ENCODE measurements at regions not wholly inside any gene's neighbourhood (a gene's known extent, or its start where the extent isn't known, plus 50 kb on each side); places are given as distances from the start of the nearest gene placed in this dataset.
"Not testable (repeated sequence)": the region's sequence is repeated elsewhere in the genome, so short reads cannot be mapped to it uniquely, and the experiment has no call there.

DNA sequence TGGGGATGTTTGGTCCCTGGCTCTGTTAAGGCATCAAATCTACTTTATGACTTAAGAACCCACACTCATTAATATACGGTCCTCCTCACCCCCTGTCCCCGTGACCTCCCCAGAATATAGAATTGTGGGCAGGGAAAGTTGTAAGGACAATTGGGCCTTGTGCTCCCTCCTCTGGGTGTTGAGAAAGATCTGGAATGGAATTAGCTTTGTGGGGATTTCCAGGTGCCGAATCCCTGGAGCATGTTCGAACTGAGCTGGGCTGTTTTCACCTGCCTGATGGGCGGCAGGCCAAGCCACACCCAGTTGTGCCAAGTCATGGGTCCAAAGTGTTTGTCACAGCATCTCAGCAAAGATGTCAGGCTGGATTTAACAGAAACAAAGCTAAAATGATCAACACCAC lies 349.3 kb upstream of the KLF3 start:
- no peak for DNase-seq

DNA sequence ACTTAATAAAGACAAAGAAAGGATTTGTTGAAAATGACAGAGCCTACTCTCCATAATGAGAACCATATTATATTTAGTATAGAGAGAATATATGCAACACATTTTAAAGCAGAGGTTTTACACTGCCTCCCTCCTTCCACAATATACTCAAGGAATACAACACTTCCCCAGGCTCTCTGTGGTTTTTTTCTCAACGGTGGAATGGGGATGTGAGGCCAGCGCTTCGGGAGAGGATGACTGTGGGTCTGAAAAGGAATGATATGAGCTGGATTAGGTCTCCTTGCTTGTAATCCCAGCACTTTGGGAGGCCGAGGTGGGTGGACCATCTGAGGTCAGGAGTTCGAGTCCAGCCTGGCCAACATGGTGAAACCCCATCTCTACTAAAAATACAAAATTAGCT lies 348.7 kb upstream of the KLF3 start:
- DNase-seq: no peak

DNA sequence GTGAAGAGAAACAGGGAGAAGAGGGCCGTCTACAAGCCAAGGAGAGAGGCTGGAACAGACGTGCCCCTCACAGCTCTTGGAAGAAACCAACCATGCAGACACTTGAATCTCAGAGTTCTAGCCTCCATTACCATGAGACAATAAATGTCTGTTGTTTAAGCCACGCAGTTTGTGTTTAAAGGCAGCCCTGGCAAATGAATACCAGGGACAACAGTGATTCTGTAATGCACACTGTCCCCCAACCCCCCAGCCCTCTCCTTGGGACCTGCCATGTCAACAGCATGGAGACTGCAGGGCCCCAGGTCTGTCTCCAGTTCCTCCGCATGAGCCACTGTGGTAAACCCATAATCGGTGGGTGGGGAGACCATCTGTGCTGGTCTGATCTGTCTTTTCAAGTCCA lies 348.0 kb upstream of the KLF3 start:
- DNase-seq: no peak

DNA sequence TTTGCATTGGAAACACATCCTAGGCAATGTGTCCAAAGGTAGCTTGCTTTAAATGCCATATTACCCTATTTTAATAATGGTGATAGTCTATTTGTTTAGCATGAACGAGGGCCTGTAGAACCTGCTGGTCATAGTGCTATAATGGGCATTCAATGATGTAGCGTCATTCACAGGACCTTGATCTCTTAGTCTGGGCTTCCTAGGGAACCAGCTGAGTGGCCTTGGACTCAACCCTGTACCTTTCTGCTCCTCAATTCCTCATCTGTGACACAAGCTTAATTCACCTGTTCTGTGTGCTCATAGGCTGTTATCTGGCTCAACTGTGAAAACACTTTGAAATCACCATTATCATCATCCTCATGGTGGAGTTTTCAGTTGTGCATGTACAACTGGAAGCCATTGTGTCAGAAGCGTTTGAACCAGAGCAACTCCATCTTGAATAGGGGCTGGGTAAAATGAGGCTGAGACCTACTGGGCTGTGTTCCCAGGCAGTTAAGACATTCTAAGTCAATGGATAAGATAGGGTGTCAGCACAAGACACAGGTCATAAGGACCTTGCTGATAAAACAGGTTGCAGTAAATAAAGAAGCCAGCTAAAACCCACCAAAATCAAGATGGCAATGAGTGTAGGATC lies 346.8 kb upstream of the KLF3 start:
- no peak for DNase-seq

DNA sequence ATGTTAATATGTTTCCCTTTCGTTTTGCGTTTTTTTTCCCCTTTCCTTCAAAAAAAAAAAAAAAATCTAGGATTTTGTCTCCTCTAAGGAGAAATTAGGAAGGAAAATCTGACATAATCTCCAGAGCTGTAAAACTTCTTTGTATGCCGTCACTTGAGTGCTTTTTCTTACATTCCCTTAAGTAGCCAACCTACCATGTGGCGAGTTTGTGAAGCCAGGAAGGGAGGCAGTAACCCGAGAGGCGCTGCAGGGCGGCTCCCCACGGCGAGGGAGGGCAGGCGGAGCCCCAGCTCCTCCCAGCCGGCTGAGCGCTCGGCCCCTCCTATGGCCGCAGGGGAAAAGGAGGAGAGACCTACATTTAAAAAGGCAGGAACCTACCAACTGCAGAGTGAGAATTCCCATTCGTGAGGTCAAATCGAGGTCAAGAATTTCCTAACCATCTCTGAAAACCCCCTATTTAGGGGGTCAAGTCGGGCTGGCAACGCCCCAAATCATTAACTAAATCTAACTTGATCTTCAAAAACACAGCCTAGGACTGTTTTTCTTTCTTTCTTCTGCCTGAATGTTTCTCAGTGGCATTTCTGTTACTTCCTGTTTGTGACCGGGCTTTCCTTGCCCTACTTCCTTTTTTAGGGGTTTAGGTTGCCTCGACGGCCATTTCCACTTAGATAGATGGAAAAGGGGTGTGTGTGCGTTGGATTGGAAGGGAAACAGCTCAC lies 345.1 kb upstream of the KLF3 start:
- DNase-seq: peak; percentile 84

DNA sequence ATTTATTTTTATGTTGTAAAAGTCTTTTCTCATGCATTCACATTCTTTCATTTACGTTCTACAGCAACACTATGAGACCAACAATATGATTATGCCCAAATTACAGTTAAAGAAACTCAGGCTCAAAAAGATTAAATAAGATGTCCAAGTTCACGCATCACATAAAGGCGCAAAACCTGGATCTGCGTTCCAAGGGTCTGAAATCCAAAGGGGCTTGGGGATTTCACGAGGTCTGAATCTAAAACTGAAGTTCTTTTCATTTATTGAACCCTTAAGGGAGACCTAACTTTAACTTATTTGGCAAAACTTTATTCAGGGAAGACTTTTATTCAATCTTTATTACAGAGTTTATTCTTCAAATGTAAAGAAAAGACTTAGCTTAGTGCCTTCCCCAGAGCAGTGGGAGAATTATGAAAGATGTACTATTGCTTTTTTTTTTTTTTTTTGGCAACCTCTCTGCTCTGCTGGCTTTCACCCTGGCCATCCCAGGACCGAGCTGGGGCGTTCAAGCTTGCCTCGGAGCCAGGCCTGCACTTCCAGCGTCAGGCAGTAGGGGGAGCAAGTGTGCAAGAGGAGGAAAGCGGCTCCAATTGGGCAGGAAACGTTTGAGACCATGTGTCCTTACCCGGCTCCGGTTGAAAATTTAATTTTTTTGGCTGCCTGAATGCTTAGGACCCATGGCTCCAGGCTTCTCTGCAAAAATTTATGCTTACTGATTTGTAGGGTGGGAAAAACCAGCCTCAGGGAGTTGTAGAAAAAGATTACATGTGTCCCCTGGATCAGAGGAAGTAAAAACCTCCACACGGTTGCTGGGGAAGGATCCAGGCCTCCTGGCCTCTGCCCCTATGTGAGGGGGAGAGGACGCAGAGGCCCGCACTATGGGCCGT lies 344.3 kb upstream of the KLF3 start:
- peak; percentile 100 for DNase-seq

DNA sequence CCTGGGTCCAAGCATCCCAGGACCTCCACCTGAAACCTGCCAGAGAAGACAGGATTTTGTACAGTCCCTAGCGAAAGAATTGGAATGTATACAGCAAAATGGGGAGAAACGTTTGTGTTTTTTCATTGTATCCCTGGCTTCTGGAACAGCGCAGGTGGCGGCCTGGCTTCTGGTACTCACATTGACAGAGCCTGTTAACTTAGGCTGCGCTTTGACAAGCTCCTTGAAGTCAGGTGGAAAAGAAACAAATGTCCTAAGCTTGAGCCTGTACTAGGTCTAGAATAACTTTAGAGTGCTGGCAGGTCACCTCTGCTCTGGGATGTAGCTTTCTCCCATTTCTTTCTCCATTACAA lies 343.7 kb upstream of the KLF3 start:
- DNase-seq: no peak

DNA sequence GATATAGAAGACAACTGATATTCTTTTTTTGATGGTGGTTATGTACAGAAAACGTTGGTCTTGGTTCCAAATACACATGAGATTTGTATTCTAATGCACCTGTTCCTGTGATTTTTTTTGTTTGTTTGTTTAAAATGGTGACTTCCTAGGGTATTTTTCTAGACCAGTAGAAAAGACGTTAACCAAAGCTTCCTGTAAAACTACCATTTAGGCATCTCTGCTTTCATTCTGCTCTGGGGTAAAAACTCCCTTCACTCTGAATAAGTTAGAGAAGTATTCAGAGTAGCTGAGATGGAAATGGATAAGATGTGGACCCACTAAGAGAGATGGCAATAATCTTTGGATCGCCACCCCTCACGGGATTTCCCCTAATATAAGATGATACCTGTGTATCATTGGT lies 343.2 kb upstream of the KLF3 start:
- no peak for DNase-seq

DNA sequence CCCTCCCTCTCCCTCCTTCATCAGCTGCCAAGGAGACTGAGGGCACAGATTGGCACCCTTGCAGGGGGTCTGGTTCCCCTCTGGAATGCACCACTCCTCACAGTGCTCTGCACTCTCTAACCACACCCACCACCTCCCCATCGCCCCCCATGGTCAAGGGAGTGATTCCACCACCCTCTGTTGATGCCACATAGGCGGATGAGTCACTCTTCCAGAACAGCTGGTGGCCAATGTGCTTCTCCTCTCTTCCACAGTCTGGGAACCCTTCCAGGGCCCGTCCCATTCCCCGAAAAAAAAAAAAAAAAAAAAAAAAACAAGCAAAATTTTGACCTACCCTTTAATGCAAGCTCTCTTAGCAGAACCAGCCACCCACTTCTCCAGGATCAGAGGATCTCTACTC lies 341.3 kb upstream of the KLF3 start:
- no peak for DNase-seq

DNA sequence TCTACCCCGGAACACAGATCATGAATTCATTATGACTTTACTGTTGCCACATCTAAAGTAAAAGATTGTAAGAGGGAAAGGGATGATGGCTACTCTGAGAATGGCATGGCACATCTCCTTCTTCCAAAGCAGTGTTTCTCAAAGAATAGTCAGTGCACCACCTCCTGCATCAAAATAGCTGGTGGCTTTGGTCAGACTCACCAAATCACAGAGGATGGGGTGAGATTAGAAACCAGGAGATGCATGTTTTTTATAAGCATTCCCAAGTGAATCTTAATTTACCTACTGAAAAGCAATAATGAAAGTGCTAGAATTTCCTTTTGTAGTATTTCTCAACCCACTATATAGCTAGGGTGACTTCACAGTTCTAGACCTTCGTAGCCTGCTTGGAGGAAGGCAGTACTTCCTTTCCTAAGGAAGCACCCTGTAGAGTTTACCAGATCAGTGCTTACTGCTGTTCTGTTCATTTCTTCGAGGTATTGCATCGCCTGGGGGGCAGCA lies 340.8 kb upstream of the KLF3 start:
- DNase-seq: no peak

DNA sequence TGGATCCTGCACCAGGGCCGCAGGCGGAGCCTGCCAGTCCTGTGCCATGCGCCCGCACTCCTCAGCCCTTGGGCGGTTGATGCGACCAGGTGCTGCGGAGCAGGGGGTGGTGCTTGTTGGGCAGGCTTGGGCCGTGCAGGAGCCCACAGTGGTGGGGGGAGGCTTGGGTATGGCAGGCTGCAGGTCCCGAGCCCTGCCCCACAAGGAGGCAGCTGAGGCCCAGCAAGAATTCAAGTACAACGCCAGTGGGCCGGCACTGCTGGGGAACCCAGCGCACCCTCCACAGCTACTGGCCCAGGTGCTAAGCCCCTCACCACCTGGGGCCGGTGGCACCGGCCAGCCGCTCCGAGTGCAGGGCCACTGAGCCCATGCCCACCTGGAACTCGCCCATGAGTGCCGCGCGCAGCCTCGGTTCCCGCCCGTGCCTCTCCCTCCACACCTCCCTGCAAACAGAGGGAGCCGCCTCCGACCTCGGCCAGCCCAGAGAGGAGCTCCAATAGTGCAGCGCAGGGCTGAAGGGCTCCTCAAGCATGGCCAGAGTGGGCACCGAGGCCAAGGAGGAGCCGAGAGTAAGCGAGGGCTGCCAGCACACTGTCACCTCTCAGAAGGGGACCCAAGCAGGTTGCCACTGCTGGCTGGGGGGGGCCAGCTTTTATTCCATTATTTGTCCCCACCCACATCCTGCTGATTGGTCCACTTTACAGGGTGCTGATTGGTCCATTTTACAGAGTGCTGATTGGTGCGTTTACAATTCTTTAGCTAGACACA lies 339.0 kb upstream of the KLF3 start:
- DNase-seq: no peak

DNA sequence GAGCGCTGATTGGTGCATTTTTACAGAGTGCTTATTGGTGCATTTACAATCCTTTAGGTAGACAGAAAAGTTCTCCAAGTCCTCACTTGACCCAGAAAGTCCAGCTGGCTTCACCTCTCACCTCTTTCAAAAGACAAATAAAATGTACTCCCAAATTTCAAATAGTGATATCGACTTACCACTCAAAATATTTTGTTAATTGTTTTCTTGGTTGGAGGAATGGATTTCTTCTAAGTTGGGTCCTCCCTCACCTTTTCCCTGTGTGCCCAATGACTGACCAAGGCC lies 338.4 kb upstream of the KLF3 start:
- no peak for DNase-seq

DNA sequence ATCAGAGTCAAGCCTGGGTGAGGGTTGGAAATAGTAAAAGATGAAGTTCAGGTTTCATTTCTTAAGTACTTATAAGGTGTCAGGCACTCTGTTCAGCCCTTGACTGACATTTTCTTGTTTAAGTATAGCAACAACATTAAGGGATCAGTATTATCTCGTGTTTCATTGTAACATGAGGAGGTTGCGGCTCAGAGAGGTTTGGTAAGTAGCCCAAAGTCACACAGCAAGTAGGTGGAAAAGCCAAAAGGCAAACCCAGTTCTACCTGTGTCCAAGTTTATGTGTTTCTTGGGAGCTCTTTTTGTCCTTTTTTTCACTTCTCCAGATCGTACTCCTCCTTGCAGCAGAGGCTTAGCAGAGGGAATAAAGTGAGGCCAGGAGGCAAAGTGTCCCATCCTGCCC lies 337.5 kb upstream of the KLF3 start:
- DNase-seq: no peak

DNA sequence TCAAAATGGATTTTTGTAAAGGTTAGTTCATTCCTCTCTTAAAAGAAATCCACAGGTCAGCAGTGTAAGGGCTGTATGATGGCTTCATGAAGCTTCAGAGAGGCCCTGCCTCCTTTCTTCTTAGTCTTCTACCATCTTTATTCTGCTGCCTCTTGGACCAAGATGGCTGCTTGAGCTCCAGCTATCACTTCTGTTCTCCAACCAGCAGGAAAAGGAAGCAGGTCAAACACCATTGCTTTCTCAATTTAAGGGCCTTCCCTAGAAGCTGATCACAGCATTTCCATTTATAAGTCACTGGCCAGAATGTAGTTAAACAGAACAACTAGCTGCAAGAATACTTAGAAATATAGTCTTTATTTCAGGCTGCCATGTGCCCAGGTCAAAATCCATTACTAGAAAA lies 336.8 kb upstream of the KLF3 start:
- no peak for DNase-seq

DNA sequence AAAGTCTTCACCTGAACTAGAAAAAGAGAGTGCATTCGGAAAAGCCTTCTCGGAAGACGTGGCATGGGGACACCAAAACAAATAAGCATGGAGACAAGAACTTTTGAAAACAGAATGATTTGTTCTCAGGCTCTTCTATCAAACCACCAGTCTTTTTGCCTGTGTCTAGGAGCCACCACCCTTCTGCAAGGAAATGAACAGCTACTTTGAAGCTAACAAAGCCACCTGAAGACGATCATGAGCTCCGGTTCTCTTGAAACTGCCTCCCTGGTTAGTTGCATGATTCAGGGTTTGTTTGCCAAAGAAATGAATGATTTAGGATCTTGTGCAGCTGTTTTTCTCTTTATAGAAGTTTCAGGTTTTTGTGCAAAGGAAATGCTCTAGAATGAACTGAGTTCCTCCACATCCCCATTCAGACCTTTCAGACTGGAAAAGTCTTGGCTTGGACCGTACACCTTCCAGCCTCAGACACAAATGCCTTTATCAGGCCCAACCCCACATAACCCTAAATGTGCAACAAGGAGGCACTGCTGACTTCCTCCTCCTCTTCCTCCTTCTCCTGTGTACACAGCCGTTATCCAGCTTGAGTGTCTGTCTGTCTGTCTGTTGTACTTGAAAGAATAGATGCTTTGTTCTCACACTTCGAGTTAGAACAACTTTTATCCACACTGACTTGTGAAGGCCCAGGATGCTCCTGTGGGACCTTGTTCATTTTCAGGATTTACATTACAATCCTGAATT lies 334.8 kb upstream of the KLF3 start:
- DNase-seq: no peak

DNA sequence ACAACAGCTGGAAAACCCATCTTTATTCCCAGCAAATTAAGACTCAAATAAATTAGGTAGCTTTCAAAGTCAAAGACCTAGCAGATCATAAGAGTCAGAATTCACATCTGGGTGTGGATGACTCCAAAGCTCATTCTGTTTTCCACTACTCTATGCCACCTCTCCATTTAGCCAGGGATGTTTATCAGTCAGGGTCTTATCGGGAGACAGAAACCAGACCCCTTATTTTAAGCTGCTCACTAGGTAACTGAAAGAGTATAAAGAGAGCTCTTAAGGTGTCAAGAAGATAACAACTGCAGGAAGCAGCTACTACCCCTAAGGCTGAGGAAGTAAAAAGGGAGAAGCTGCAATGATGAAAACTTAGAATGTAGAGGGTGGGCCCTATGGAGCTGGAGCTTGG lies 333.7 kb upstream of the KLF3 start:
- DNase-seq: no peak

DNA sequence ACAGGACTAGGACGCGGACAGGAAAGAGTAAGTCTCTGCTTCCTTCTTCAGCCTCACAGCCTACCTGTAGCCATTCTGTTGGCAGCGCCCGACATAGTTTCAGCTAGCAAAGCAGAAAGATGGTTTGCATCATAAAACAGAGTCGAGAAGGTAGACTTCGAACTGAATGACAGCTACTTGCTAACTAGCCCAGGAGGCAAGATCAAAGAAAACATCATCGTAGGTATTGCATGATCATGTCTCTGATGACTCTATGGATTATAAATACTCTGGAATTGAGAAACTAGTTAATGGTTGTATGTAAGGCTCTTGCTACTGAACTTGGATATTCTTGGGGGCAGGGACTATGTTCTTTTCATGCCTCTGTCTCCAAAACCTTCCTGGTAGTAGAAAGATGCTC lies 333.1 kb upstream of the KLF3 start:
- no peak for DNase-seq

DNA sequence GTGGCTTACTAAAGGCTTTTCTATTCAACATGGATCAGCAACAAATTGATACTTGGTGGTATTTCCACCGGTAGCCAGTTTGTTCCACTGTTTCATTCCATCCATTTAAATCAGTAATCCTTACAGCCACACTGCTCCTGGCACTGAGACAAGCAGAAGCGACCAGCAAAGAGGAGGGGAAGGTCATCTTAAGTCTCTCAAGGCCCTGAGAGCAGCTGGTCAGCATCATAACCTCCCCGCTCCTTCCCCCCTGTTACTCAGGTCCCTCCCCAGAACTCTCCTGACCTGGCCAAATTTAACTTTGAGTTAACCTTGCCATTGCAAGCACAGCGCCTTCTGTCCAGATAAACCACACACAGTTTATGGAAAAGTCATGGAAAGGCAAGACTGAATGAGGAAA lies 331.3 kb upstream of the KLF3 start:
- no peak for DNase-seq

DNA sequence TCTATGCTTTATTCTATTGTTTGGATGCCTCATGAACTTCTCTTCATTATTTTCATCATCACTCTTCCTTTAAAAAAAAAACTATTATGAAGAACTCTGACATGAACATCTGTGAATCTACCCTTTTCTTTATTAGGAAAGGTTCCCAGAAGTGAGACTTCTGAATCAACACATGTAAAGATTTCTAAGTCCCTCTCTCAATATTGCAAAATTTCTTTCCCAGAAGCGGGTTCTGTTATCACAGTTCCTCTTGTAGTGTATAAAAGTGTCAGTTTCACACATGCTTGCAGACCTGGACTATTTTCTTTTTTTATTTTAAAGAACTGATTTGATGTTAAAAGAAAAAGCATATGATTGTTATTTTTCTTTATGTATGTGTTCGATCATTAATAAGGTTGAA lies 330.8 kb upstream of the KLF3 start:
- no peak for DNase-seq

DNA sequence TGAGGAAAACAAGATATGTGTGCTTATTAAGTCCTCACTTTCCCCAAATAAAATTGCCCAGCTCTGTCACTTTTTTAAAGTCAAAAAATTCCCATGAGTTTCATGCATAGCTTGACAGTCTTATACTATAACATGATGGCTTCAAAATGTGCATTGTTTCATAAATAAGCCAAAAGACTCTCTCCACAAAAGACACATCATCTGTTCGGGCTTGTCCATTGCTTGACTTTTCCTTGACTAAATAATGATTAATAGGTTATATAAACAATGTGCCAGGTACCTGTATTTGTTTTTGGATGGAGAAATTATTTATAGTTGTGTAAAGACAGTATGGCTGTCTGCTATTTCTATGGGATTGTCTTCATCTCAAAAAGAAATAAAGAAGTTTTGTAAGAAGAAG lies 329.2 kb upstream of the KLF3 start:
- no peak for DNase-seq

DNA sequence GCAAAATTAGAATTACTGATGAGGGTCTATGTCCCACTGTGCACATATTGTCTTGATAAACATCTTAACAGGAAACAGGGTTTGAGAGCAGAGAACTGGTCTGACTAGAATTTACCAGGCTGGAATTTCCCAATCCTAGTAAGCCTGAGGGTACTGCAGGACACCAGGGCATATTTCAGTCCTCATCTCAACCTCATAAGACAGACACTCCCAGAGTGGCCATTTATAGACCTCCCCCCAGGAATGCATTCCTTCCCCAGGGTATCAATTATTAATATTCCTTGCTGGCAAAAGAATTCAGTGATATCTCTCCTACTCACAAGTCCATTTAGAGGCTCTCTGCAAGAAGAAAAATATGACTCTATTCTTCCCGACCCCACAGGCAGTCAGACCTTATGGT lies 325.1 kb upstream of the KLF3 start:
- not testable (repeated sequence) for DNase-seq

DNA sequence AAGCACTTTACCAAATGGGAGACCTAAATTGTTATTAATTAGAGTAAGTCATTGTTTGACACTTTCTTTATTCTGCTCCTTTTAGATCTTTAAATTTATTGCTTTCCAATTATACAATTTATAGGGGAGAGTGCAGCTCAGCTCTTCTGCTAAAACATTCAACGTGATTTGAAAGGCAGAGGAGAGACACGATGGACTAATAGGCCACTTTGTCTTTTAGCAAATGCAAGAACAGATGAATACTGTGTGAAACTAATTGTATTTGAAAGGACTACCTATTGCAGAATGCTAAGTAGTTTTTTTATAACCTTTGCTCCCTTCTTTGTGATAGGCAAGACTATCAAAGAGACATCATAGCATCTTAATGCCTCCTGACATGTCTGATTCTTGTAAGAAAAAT lies 320.4 kb upstream of the KLF3 start:
- DNase-seq: no peak

DNA sequence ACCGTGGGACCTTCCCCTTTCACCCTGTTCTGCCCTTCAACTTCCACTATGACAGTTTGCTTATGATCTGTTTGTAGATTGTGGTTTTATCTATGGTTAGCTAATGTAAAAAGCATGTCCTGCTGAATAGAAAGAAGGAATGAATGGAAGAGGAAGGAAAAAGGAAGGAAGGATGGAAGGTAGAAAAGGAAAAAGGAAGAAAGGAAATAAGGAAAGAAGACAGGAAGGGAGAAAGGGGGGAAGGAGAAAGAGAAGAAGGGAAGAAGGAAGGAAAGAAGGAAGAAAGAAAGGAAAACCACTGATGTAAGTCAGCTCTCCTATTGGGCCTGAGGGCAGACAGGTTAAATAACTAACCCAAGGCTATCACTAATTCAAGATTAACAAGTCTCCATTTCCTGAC lies 319.1 kb upstream of the KLF3 start:
- DNase-seq: no peak

Measured in activated CD8-positive, alpha-beta memory T cell treated with anti-CD3 and anti-CD28 coated beads, Interleukin-2, amount 50 U/mL, for 48 hours (primary cell).